ENCODE measurements at regions not wholly inside any gene's neighbourhood (a gene's known extent, or its start where the extent isn't known, plus 50 kb on each side); places are given as distances from the start of the nearest gene placed in this dataset.

GRCh38 chr18:39403121-39403520 lies 1837.5 kb upstream of the CELF4 start:
- ATAC-seq (no peak), DNase-seq (ENCODE audit: low spot score in 2 of 2) (no peak)
- H3K36me3 Mint-ChIP-seq: no peaks in the 10 kb centered on the region
- H3K9me3 Mint-ChIP-seq: peaks cover 7 to 17% of the 10 kb centered on the region in 2 donors
- H3K27ac Mint-ChIP-seq: no peak overlapping the region

GRCh38 chr18:39399662-39400061 lies 1834.1 kb upstream of the CELF4 start:
- H3K36me3 Mint-ChIP-seq: no peaks in the 10 kb centered on the region
- ATAC-seq: no peak
- no peak overlapping the region for H3K27ac Mint-ChIP-seq

GRCh38 chr18:39396168-39396567 lies 1830.6 kb upstream of the CELF4 start:
- DNase-seq (ENCODE audit: low spot score in 2 of 2): no peak
- Mint-ChIP-seq H3K9me3 (peaks cover 31 to 41% of the 10 kb centered on the region in 2 donors), H3K36me3 (peaks cover 11 to 21% of the 10 kb centered on the region in 2 donors), H3K27ac (no peak overlapping the region)
- no peak for ATAC-seq

More at GRCh38 chr18:39399662-39400061, 1834.1 kb upstream of the CELF4 start:
- H3K9me3 Mint-ChIP-seq: peaks cover 13 to 21% of the 10 kb centered on the region in 2 donors
- no peak for DNase-seq (ENCODE audit: low spot score in 2 of 2)

DNA sequence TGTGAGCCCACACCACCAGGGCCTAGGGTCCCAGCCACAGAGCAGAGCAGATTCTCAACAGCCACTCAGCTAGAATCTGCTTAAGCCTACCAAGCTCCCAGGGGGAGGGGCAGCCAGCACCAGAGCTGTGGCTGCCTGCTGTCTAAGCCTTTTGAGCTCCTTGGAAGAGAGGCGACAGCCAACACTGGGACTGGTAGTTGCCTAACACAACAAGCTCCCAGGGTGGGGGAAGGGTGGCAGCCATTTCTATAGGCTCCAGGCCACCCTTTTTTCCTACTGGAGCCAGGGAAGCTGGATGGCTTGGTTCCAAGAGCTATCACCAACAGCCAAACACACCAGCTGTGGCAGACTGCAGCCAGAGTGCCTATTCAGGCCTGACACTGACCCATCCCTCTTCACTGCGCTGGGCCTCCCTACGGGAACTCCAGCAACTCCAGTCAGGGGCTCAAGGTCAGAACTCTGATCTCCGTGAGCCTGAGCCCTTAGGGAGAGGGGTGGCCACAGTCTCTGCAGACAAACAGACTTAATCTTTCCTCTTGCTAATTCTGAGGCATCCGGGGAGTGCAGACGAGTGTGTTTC lies 1824.3 kb upstream of the CELF4 start:
- ATAC-seq (no peak), DNase-seq (ENCODE audit: low spot score in 2 of 2) (no peak)
- no peak overlapping the region for H3K27ac Mint-ChIP-seq
- peaks cover 27 to 39% of the 10 kb centered on the region in 2 donors for H3K9me3 Mint-ChIP-seq
- peaks cover 11 to 25% of the 10 kb centered on the region in 2 donors for H3K36me3 Mint-ChIP-seq

- DNase-seq (ENCODE audit: low spot score in 2 of 2): no peak
- Mint-ChIP-seq H3K36me3 (no peaks in the 10 kb centered on the region), H3K27ac (no peak overlapping the region), H3K9me3 (peaks cover 4 to 10% of the 10 kb centered on the region in 2 donors)
- no peak for ATAC-seq
These were observed 1815.3 kb upstream of the CELF4 start for GRCh38 chr18:39380866-39381265.

DNA sequence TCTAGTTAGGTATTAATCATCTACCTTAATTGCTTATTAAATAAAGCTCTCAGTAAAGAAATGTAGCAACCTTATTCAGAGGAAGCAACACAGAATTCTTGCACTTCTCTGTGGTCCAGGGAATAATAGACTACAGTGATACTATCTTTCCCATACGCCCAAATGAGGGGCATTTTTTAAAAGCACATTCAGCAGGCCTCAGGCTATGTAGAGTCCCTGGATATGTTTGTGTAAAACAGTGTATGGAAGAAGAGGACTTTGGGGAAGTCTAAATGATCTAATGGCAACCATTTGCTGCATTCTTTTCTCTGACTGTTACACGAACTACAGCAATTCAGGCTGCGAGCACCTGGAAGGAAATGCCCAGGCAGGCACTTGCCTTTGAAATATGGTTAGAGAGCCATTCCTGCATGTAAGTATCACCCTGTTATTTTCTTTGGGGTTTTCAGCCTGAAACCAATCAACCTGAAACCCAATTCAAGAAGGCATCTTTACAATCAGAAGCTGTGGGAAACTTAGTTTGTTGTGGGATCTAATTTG lies 1814.7 kb upstream of the CELF4 start:
- ATAC-seq: no peak

DNA sequence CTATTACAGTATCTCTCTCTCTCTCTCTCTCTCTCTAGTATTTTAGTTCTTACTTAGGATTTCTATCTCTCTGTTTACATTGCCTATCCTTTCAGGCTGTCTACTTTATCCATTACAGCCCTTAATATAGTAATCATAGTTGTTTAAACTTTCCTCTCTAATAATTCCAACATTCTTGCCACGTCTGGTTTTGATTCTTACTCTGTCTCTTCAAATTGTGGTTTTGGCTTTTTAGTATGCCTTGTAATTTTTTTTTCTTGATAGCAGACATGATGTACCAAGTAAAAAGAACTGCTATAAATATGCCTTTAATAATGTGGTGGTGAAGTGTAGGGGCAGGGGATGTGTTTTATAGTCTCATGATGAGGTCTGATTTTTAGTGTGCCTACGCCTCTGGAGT lies 1809.5 kb upstream of the CELF4 start:
- Mint-ChIP-seq H3K9me3 (peaks cover 12 to 19% of the 10 kb centered on the region in 2 donors), H3K36me3 (no peaks in the 10 kb centered on the region), H3K27ac (no peak overlapping the region)
- ATAC-seq: no peak
- no peak for DNase-seq (ENCODE audit: low spot score in 2 of 2)

More for the DNA sequence above, 1814.7 kb upstream of the CELF4 start:
- no peaks in the 10 kb centered on the region for H3K36me3 Mint-ChIP-seq
- no peak for DNase-seq (ENCODE audit: low spot score in 2 of 2)
- H3K9me3 Mint-ChIP-seq: peaks cover 4 to 11% of the 10 kb centered on the region in 2 donors
- no peak overlapping the region for H3K27ac Mint-ChIP-seq

- no peak overlapping the region for H3K27ac Mint-ChIP-seq
- no peak for DNase-seq (ENCODE audit: low spot score in 2 of 2)
- ATAC-seq: no peak
- H3K9me3 Mint-ChIP-seq: peaks cover 10 to 19% of the 10 kb centered on the region in 2 donors
- no peaks in the 10 kb centered on the region for H3K36me3 Mint-ChIP-seq
These were observed 1806.4 kb upstream of the CELF4 start for GRCh38 chr18:39371996-39372395.

DNA sequence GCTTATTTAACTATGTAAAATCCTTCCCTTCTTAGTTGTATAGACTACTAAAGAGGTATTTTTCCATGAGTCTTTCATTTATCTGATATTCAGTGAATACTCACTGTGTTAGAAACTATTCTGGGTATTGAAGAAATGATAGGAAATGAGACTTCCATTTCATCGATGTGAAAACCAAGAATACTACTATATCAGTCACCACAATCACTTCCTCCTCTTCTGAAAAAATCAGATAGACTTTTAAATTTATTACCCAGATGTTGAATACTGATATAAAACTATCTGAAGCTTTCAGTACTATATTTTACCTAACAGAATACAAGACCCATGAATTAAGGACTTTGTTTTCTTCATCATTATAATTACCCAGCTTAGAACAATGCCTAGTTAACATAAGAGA lies 1801.1 kb upstream of the CELF4 start:
- no peaks in the 10 kb centered on the region for H3K36me3 Mint-ChIP-seq
- H3K27ac Mint-ChIP-seq: no peak overlapping the region
- ATAC-seq: no peak
- peaks cover 0 to 12% of the 10 kb centered on the region in 2 donors for H3K9me3 Mint-ChIP-seq
- no peak for DNase-seq (ENCODE audit: low spot score in 2 of 2)

DNA sequence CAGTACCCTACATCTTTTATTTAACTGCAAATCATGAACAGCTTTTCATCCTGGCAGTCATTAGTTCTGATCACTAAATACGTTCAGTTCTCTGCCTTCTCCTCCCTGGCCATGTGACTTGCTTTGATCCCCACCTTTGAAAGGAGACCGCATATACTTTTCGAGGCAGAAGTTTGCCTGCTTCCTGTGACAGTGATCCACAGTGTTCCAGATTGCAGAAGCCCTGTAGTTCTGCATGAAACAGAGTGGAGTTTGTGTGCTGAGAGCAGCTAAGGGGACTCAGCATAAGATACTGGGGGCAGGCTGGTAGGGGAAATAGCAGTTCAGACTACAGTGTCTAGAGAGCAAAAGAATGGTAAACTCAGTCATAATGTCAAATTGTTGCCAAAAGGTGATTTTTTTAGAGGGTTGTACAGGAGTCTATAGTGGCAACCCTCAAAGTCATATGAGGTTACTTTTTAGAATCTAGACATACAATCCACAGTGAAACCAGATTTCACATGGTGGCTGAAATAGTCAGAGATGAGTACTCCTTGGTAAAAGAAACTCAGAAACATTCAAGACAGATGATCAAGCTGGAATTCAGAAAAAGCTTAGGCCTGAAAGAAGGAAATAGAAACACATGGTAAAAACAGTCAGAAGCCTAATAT lies 1800.4 kb upstream of the CELF4 start:
- no peak overlapping the region for H3K27ac Mint-ChIP-seq
- no peaks in the 10 kb centered on the region for H3K36me3 Mint-ChIP-seq
- no peak for DNase-seq (ENCODE audit: low spot score in 2 of 2)
- no peak for ATAC-seq
- peaks cover 0 to 10% of the 10 kb centered on the region in 2 donors for H3K9me3 Mint-ChIP-seq

- Mint-ChIP-seq H3K36me3 (peaks cover 0 to 5% of the 10 kb centered on the region in 2 donors), H3K9me3 (peaks cover 6 to 8% of the 10 kb centered on the region in 2 donors), H3K27ac (no peak overlapping the region)
- DNase-seq (ENCODE audit: low spot score in 2 of 2) (no peak), ATAC-seq (no peak)
These were observed 1794.5 kb upstream of the CELF4 start for GRCh38 chr18:39360072-39360471.

DNA sequence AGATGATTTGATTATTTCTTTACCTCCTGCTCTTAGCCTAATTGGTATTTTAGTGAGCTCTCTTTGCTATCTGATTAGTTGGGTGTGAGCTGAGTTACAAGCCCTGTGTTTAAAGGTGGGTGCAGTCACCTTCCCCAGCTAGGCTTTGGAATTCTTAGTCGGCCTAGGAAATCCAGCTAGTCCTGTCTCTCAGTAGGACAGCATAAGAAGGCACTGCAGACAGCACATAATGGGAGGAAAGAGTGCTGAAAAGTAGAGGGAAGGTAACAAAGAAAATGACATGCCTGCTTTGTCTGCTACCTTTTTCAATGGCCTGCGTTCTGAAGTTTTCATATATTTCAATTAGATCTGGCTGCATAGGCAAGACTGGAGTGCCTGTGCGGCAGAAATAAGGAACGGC lies 1794.0 kb upstream of the CELF4 start:
- Mint-ChIP-seq H3K27ac (no peak overlapping the region), H3K36me3 (peaks cover 0 to 5% of the 10 kb centered on the region in 2 donors), H3K9me3 (peaks cover 6 to 8% of the 10 kb centered on the region in 2 donors)
- DNase-seq (ENCODE audit: low spot score in 2 of 2) (no peak), ATAC-seq (no peak)

DNA sequence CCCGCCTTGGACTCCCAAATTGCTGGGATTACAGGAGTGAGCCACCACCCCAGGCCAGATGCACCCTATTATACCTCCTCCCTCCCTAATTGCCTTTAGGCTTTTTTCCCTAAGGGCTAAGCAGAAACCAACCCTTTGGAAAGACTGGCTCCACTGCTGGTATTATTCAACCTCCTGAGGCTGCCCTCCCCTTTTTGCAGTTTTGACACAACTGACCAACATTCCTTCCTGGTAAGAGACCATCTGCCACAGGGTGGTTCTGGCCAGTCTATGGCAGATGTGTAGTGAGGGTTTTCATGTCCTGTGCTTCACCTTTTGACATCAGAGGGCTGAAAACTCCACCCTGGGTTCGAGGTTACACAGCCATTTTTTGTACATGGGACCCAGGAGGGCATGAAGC lies 1785.3 kb upstream of the CELF4 start:
- H3K36me3 Mint-ChIP-seq: no peaks in the 10 kb centered on the region
- DNase-seq (ENCODE audit: low spot score in 2 of 2): no peak
- no peak for ATAC-seq
- no peak overlapping the region for H3K27ac Mint-ChIP-seq
- peaks cover 0 to 15% of the 10 kb centered on the region in 2 donors for H3K9me3 Mint-ChIP-seq

- Mint-ChIP-seq H3K9me3 (peaks cover 0 to 17% of the 10 kb centered on the region in 2 donors), H3K27ac (no peak overlapping the region), H3K36me3 (no peaks in the 10 kb centered on the region)
- no peak for ATAC-seq
- DNase-seq (ENCODE audit: low spot score in 2 of 2): no peak
These were observed 1784.2 kb upstream of the CELF4 start for GRCh38 chr18:39349801-39350200.

DNA sequence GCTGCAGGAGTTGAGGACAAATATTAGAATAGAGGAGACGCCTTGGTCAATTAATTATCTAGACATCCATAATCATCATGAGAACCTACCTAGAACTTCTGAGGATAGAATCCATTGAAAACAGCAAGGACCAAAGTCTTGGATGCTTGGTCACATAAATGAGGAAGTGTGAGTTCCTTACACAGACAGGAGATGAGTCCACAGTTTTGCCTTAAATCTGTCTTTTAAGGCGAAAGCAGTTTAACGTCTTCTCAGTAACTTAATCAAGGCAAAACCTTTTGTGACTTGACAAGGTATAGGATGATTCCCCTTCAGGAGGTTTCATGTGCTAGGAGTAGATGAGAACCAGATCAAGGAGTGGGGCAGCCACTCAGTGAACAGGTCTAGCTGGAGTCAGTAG lies 1783.2 kb upstream of the CELF4 start:
- ATAC-seq (no peak), DNase-seq (ENCODE audit: low spot score in 2 of 2) (no peak)
- Mint-ChIP-seq H3K36me3 (no peaks in the 10 kb centered on the region), H3K27ac (no peak overlapping the region), H3K9me3 (peaks cover 5 to 23% of the 10 kb centered on the region in 2 donors)

- H3K27ac Mint-ChIP-seq: no peak overlapping the region
- ATAC-seq (no peak), DNase-seq (ENCODE audit: low spot score in 2 of 2) (no peak)
- no peaks in the 10 kb centered on the region for H3K36me3 Mint-ChIP-seq
- peaks cover 10 to 25% of the 10 kb centered on the region in 2 donors for H3K9me3 Mint-ChIP-seq
These were observed 1782.1 kb upstream of the CELF4 start for GRCh38 chr18:39347701-39348100.

DNA sequence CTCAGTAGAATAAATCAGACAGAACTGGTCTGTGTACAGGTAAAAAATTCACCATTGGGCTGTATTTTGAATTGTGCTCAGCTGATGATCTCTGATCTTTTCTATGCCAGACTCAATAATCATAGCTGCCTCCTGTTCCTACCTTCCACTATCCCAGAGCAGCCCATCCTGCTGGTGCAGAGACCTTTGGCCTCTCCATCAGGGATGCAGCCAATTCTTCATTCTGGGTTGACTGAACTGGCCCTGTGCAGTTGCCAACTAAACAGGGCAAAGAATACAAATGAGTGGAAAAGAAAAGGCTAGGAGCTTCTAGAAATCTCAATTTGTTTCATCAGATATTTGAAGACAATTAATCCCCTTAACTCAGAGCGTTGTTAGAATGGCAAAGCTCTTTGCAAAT lies 1781.3 kb upstream of the CELF4 start:
- peaks cover 15 to 24% of the 10 kb centered on the region in 2 donors for H3K9me3 Mint-ChIP-seq
- no peak overlapping the region for H3K27ac Mint-ChIP-seq
- DNase-seq (ENCODE audit: low spot score in 2 of 2): no peak
- no peak for ATAC-seq
- no peaks in the 10 kb centered on the region for H3K36me3 Mint-ChIP-seq

DNA sequence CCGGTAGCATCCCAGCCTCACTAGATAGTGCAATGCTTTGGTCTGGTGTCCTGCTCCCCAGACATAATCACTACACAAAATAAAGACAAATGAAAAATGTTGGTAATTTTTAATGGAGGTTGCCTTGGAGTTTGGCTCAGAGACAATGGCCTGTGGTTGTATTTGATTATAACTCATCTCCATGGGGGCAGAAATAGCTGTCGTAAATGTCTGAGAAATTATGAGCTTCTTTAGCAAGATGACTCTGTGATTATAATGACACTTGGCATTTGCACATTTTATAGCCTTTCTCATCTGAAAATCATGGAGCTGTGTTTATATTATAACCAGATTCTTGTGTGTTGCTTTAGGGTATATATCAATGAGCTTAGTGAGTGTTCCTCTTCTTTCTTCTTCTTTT lies 1779.7 kb upstream of the CELF4 start:
- Mint-ChIP-seq H3K36me3 (no peaks in the 10 kb centered on the region), H3K9me3 (peaks cover 15 to 24% of the 10 kb centered on the region in 2 donors), H3K27ac (no peak overlapping the region)
- DNase-seq (ENCODE audit: low spot score in 2 of 2) (no peak), ATAC-seq (no peak)

Data from activated naive CD4-positive, alpha-beta T cell treated with anti-CD3 and anti-CD28 coated beads, Interleukin-2, amount 50 U/mL, for 72 hours (primary cell).